OCI-LY1 (cell line): ENCODE measurements at regions not wholly inside any gene's neighbourhood (a gene's known extent, or its start where the extent isn't known, plus 50 kb on each side); places are given as distances from the start of the nearest gene placed in this dataset.

Source experiments
- H2AFZ ChIP-seq: fragments of 200-600 bp; sonication (generic), shearing (Covaris generic); 2 replicates; pipeline ENCODE4 v1.6.0; 2014; ENCODE audit warnings: antibody characterized with exemption, mild to moderate bottlenecking, low read length
- H3F3A ChIP-seq: fragments of 200-600 bp; sonication (generic), shearing (Covaris generic); 2 replicates; pipeline ENCODE4 v1.6.0; 2014; ENCODE audit warnings: mild to moderate bottlenecking, antibody characterized with exemption, low read length, moderate library complexity; ENCODE audit not compliant: insufficient read depth
- H3K27ac ChIP-seq: fragments of 200-600 bp; sonication (generic); 2 replicates; pipeline ENCODE4 v1.5.1; 2014; ENCODE audit warnings: low read length, mixed run types, mild to moderate bottlenecking, low read depth; ENCODE audit not compliant: poor library complexity, severe bottlenecking
- H3K27me3 ChIP-seq: fragments of 200-600 bp; sonication (generic); 2 replicates; pipeline ENCODE4 v1.6.0; 2014; ENCODE audit warnings: antibody characterized with exemption, mild to moderate bottlenecking, low read length, moderate library complexity; ENCODE audit not compliant: insufficient read depth
- H3K36me3 ChIP-seq: fragments of 200-600 bp; sonication (generic); 2 replicates; pipeline ENCODE4 v1.6.1; 2014; ENCODE audit warnings: mild to moderate bottlenecking, antibody characterized with exemption, low read length, moderate library complexity, mixed read lengths; ENCODE audit not compliant: insufficient read depth
- H3K4me1 ChIP-seq: fragments of 200-600 bp; sonication (generic); 2 replicates; pipeline ENCODE4 v1.5.1; 2014; ENCODE audit warnings: mild to moderate bottlenecking, low read length, moderate library complexity; ENCODE audit not compliant: insufficient read depth, severe bottlenecking
- H3K4me2 ChIP-seq: fragments of 200-600 bp; sonication (generic), shearing (Covaris generic); 2 replicates; pipeline ENCODE4 v1.6.1; 2014; ENCODE audit warnings: low read length
- H3K4me3 ChIP-seq: fragments of 200-600 bp; sonication (generic); 2 replicates; pipeline ENCODE4 v1.5.1; 2014; ENCODE audit warnings: low read length, low read depth, mild to moderate bottlenecking, mixed read lengths; ENCODE audit not compliant: poor library complexity, severe bottlenecking
- H3K79me2 ChIP-seq: fragments of 200-600 bp; shearing (Covaris generic); 2 replicates; pipeline ENCODE4 v1.6.1; 2016; ENCODE audit warnings: mixed run types, low read length, mixed read lengths; ENCODE audit not compliant: insufficient read depth
- H3K9ac ChIP-seq: fragments of 200-600 bp; sonication (generic), shearing (Covaris generic); 2 replicates; pipeline ENCODE4 v1.6.1; 2014; ENCODE audit warnings: mild to moderate bottlenecking, low read length, mixed read lengths
- H3K9me2 ChIP-seq: fragments of 200-600 bp; sonication (generic), shearing (Covaris generic); 2 replicates; pipeline ENCODE4 v1.6.1; 2014; ENCODE audit warnings: low read depth, mild to moderate bottlenecking, low read length, mixed read lengths
- H3K9me3 ChIP-seq: fragments of 200-600 bp; shearing (Covaris generic); 2 replicates; pipeline ENCODE4 v1.6.1; 2014; ENCODE audit warnings: low read length, mixed read lengths
- H4K20me1 ChIP-seq: fragments of 200-600 bp; sonication (generic), shearing (Covaris generic); 2 replicates; pipeline ENCODE4 v1.6.0; 2016; ENCODE audit warnings: mild to moderate bottlenecking, low read length; ENCODE audit not compliant: insufficient read depth
- CTCF ChIP-seq: fragments of 200-600 bp; sonication (generic), shearing (Covaris generic); IDR thresholded peaks from 2 replicates; pipeline ENCODE4 v1.5.1; 2017; ENCODE audit warnings: mild to moderate bottlenecking, antibody characterized with exemption, low read length, moderate library complexity, mixed read lengths
- EZH2 ChIP-seq: fragments of 200-600 bp; sonication (generic), shearing (Covaris generic); IDR thresholded peaks from 2 replicates; pipeline ENCODE4 v1.8.0; 2017; ENCODE audit warnings: borderline replicate concordance, mixed run types, mild to moderate bottlenecking, antibody characterized with exemption, low read length, moderate library complexity, mixed read lengths

GRCh38 chr17:13788385-13788784, 186.7 kb upstream of the HS3ST3A1 start:
- Histone ChIP-seq H3K9me3 (no peaks in the 10 kb centered on the region), H3K9me2 (no peaks in the 10 kb centered on the region), H3K4me3 (no peak overlapping the region), H3K27me3 (no peaks in the 10 kb centered on the region), H3F3A (no peaks in the 10 kb centered on the region), H2AFZ (no peak overlapping the region), H3K4me1 (no peaks in the 10 kb centered on the region), H4K20me1 (no peaks in the 10 kb centered on the region), H3K36me3 (no peaks in the 10 kb centered on the region), H3K4me2 (no peak overlapping the region), H3K27ac (no peak overlapping the region), H3K9ac (no peak overlapping the region), H3K79me2 (no peaks in the 10 kb centered on the region)
- TF ChIP-seq CTCF: no peak
- TF ChIP-seq EZH2: no peak

- no peaks in the 10 kb centered on the region for H3F3A ChIP-seq
- no peaks in the 10 kb centered on the region for H3K4me1 ChIP-seq
- no peak overlapping the region for H3K4me3 ChIP-seq
- H3K79me2 ChIP-seq: no peaks in the 10 kb centered on the region
- H3K9me3 ChIP-seq: no peaks in the 10 kb centered on the region
- H3K27ac ChIP-seq: no peak overlapping the region
- H3K4me2 ChIP-seq: no peak overlapping the region
- no peaks in the 10 kb centered on the region for H3K36me3 ChIP-seq
- H3K9me2 ChIP-seq: no peaks in the 10 kb centered on the region
- no peak overlapping the region for H2AFZ ChIP-seq
- no peaks in the 10 kb centered on the region for H4K20me1 ChIP-seq
- H3K9ac ChIP-seq: no peak overlapping the region
- no peaks in the 10 kb centered on the region for H3K27me3 ChIP-seq
- TF ChIP-seq EZH2 (no peak), CTCF (no peak)
Observed at GRCh38 chr17:13792314-13792713, 190.6 kb upstream of the HS3ST3A1 start.

- Histone ChIP-seq H3K9me2 (no peaks in the 10 kb centered on the region), H4K20me1 (no peaks in the 10 kb centered on the region), H3K4me2 (no peak overlapping the region)
Observed at GRCh38 chr17:13793951-13794350, 192.2 kb upstream of the HS3ST3A1 start.

More at GRCh38 chr17:13793951-13794350, 192.2 kb upstream of the HS3ST3A1 start:
- TF ChIP-seq EZH2 (no peak), CTCF (no peak)
- H3K4me1 ChIP-seq: no peaks in the 10 kb centered on the region
- H3K9ac ChIP-seq: no peak overlapping the region
- no peak overlapping the region for H3K27ac ChIP-seq
- no peaks in the 10 kb centered on the region for H3K36me3 ChIP-seq
- H3K79me2 ChIP-seq: no peaks in the 10 kb centered on the region
- H3K27me3 ChIP-seq: no peaks in the 10 kb centered on the region
- no peaks in the 10 kb centered on the region for H3F3A ChIP-seq
- H3K9me3 ChIP-seq: no peaks in the 10 kb centered on the region
- no peak overlapping the region for H2AFZ ChIP-seq
- no peak overlapping the region for H3K4me3 ChIP-seq
